Right lobe of liver (tissue), 4 donors: ENCODE measurements at regions not wholly inside any gene's neighbourhood (a gene's known extent, or its start where the extent isn't known, plus 50 kb on each side); places are given as distances from the start of the nearest gene placed in this dataset.

Experiments
- CTCF ChIP-seq, 4 donors: fragments of 200-600 bp in 3 of 4; fragments of 450-650 bp in 1 of 4; IDR thresholded peaks; one replicate each; pipeline versions ENCODE4 v1.5.1 to v1.8.0; 2016 to 2022; ENCODE audit warnings: antibody characterized with exemption in 4 of 4, mild to moderate bottlenecking in 2 of 4
- POLR2A ChIP-seq: fragments of 450-650 bp; IDR thresholded peaks from one replicate; pipeline ENCODE4 v1.6.1; 2017; ENCODE audit warnings: antibody characterized with exemption, mild to moderate bottlenecking
- donor health status: DM: no; HTN: no; CAD: no.
- donor health status: DM: no; HTN: no; CAD: no.
- donor health status: DM: no; HTN: yes; CAD: no.

GRCh38 chr11:122309262-122309925, 193.4 kb upstream of the BLID start:
- TF ChIP-seq POLR2A (no peak), CTCF (IDR thresholded peaks at IDR 0.05) (no peak)
